ENCODE measurements at regions not wholly inside any gene's neighbourhood (a gene's known extent, or its start where the extent isn't known, plus 50 kb on each side); places are given as distances from the start of the nearest gene placed in this dataset.

DNA sequence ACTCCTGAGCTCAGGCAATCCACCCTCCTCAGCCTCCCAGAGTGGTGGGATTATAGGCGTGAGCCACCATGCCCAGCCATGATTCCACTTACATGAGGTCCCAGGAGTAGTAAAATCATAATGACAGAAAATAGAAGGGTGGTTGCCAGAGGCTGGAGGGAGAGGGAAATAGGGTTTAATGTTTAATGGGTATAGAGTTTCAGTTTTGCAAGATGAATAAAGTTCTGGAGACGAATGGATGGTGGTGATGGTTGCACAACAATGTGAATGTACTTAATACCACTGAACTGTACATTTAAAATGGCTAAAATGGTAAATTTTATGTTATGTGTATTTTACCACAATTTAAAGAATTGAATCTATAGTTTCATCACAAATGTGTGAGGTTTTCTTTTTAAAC, 146.5 kb upstream of the ABCA1 start:
- DNase-seq (ENCODE audit: low spot score), result no peak
- no peaks in the 10 kb centered on the region for H3K9me2 ChIP-seq (replicated peaks; ENCODE audit: insufficient read depth)
- no peak overlapping the region for H3K4me3 ChIP-seq
- H3K4me1 ChIP-seq (ENCODE audit: insufficient read depth), result peaks cover 6% of the 10 kb centered on the region
- 79% methylated on average over 2 of the region's 2 CpGs for WGBS (ENCODE audit: low lambda C conversion rate, missing lambda C conversion rate)
- no peak overlapping the region for H3K4me2 ChIP-seq
- H3K79me2 ChIP-seq, result no peaks in the 10 kb centered on the region
- H3K27me3 ChIP-seq, result no peaks in the 10 kb centered on the region
- no peaks in the 10 kb centered on the region for H3K36me3 ChIP-seq (replicated peaks; ENCODE audit: insufficient read depth, low read depth)
- H2AFZ ChIP-seq, result no peak overlapping the region
- no peak for TF ChIP-seq EZH2phosphoT487 (IDR thresholded peaks at IDR 0.05; ENCODE audit: low read depth, severe bottlenecking, unreplicated experiment)
- TF ChIP-seq EZH2 (IDR thresholded peaks at IDR 0.05; ENCODE audit: borderline replicate concordance), result no peak
- TF ChIP-seq, protein P1, sequence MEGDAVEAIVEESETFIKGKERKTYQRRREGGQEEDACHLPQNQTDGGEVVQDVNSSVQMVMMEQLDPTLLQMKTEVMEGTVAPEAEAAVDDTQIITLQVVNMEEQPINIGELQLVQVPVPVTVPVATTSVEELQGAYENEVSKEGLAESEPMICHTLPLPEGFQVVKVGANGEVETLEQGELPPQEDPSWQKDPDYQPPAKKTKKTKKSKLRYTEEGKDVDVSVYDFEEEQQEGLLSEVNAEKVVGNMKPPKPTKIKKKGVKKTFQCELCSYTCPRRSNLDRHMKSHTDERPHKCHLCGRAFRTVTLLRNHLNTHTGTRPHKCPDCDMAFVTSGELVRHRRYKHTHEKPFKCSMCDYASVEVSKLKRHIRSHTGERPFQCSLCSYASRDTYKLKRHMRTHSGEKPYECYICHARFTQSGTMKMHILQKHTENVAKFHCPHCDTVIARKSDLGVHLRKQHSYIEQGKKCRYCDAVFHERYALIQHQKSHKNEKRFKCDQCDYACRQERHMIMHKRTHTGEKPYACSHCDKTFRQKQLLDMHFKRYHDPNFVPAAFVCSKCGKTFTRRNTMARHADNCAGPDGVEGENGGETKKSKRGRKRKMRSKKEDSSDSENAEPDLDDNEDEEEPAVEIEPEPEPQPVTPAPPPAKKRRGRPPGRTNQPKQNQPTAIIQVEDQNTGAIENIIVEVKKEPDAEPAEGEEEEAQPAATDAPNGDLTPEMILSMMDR (IDR thresholded peaks at IDR 0.05; ENCODE audit: poor library complexity), result no peak
- H3K9me3 ChIP-seq (ENCODE audit: low read depth), result no peaks in the 10 kb centered on the region
- H4K20me1 ChIP-seq (ENCODE audit: insufficient read depth, poor library complexity, severe bottlenecking), result no peaks in the 10 kb centered on the region
- H3K27ac ChIP-seq, result no peak overlapping the region

DNA sequence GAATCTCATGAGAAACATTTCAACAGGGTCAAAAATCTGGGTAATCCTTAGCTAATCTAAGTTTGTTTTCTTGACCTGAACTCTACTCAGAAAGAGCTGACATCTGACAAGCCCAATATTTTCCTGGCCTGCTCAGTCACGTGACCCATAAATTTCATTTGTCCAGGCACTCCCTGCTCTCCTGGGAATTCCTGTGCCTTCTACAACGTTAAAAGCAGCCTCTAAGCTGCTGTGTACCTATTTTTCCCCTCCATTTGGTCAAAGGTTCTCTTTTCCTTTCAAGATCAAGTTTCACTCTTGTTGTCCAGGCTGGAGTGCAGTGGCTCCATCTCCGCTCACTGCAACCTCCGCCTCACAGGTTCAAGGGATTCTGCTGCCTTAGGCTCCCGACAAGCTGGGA, 148.8 kb upstream of the ABCA1 start:
- DNase-seq (ENCODE audit: low spot score), result no peak
- Histone ChIP-seq H3K36me3 (replicated peaks; ENCODE audit: insufficient read depth, low read depth) (no peaks in the 10 kb centered on the region), H3K4me3 (no peak overlapping the region), H4K20me1 (ENCODE audit: insufficient read depth, poor library complexity, severe bottlenecking) (no peaks in the 10 kb centered on the region), H3K9me3 (ENCODE audit: low read depth) (no peaks in the 10 kb centered on the region), H3K4me2 (no peak overlapping the region), H3K4me1 (ENCODE audit: insufficient read depth) (no peaks in the 10 kb centered on the region), H3K9me2 (replicated peaks; ENCODE audit: insufficient read depth) (no peaks in the 10 kb centered on the region), H2AFZ (no peak overlapping the region), H3K27me3 (no peaks in the 10 kb centered on the region), H3K79me2 (no peaks in the 10 kb centered on the region), H3K27ac (no peak overlapping the region)
- TF ChIP-seq EZH2 (IDR thresholded peaks at IDR 0.05; ENCODE audit: borderline replicate concordance) (no peak), EZH2phosphoT487 (IDR thresholded peaks at IDR 0.05; ENCODE audit: low read depth, severe bottlenecking, unreplicated experiment) (no peak)
- WGBS (ENCODE audit: low lambda C conversion rate, missing lambda C conversion rate), result 66% methylated on average over 5 of the region's 5 CpGs

DNA sequence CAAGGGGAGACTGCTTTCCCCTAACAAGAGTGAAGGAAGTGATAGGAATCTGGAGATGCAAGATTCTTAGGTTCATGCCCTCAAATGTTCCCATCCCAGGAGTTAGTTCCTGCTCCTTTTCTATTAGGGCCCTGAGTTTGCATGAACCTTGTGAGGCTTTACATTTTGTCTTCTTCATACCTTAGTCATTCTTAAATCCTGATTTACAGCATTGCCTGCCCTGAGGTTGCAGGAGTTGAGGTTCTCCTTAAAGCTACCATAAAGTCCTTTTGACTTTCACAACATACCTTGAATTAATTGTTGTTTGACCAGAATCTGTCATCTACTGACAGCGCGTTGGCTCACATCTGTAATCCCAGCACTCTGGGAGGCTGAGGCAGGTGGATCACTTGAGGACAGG, 151.5 kb upstream of the ABCA1 start:
- TF ChIP-seq EZH2 (IDR thresholded peaks at IDR 0.05; ENCODE audit: borderline replicate concordance), result no peak
- TF ChIP-seq, protein P1 (IDR thresholded peaks at IDR 0.05; ENCODE audit: poor library complexity), result no peak
- TF ChIP-seq EZH2phosphoT487 (IDR thresholded peaks at IDR 0.05; ENCODE audit: low read depth, severe bottlenecking, unreplicated experiment), result no peak
- no peaks in the 10 kb centered on the region for H3K36me3 ChIP-seq (replicated peaks; ENCODE audit: insufficient read depth, low read depth)
- 96% methylated on average over 2 of the region's 2 CpGs for WGBS (ENCODE audit: low lambda C conversion rate, missing lambda C conversion rate)

DNA sequence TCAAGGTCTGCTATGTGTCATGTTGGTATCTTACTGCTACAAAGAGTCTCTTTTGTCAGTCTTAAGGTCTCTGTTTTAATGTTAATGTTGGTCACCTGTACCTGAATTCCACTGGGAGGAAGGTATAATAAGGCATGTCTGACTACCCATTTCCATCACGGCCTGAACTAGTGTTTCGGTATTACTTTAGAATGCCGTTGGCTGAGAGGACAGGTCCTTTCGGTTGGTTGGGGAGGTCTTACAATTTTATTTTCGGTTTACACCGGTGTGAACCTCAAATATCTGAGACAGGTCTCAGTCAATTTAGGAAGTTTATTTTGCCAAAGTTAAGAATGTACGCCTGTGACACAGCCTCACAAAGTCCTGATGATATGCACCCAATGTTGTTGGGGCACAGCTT, 154.9 kb upstream of the ABCA1 start:
- H3K4me3 ChIP-seq, result no peak overlapping the region
- H2AFZ ChIP-seq, result peak overlapping the region; percentile 22
- H3K27ac ChIP-seq, result peak overlapping the region; percentile 53
- H4K20me1 ChIP-seq (ENCODE audit: insufficient read depth, poor library complexity, severe bottlenecking), result no peaks in the 10 kb centered on the region
- no peaks in the 10 kb centered on the region for H3K27me3 ChIP-seq
- no peaks in the 10 kb centered on the region for H3K9me2 ChIP-seq (replicated peaks; ENCODE audit: insufficient read depth)
- 65% methylated on average over 7 of the region's 7 CpGs for WGBS (ENCODE audit: low lambda C conversion rate, missing lambda C conversion rate)
- no peaks in the 10 kb centered on the region for H3K36me3 ChIP-seq (replicated peaks; ENCODE audit: insufficient read depth, low read depth)
- H3K79me2 ChIP-seq, result no peaks in the 10 kb centered on the region
- no peak for DNase-seq (ENCODE audit: low spot score)
- TF ChIP-seq EZH2 (IDR thresholded peaks at IDR 0.05; ENCODE audit: borderline replicate concordance) (no peak), EZH2phosphoT487 (IDR thresholded peaks at IDR 0.05; ENCODE audit: low read depth, severe bottlenecking, unreplicated experiment) (no peak)
- TF ChIP-seq, protein P1 (IDR thresholded peaks at IDR 0.05; ENCODE audit: poor library complexity), result no peak
- H3K4me2 ChIP-seq, result no peak overlapping the region
- H3K9me3 ChIP-seq (ENCODE audit: low read depth), result no peaks in the 10 kb centered on the region
- H3K4me1 ChIP-seq (ENCODE audit: insufficient read depth), result no peaks in the 10 kb centered on the region

More for the DNA sequence above, 151.5 kb upstream of the ABCA1 start:
- H3K4me1 ChIP-seq (ENCODE audit: insufficient read depth), result no peaks in the 10 kb centered on the region
- H3K9me3 ChIP-seq (ENCODE audit: low read depth), result no peaks in the 10 kb centered on the region
- H3K79me2 ChIP-seq, result no peaks in the 10 kb centered on the region
- no peak overlapping the region for H2AFZ ChIP-seq
- no peak overlapping the region for H3K4me3 ChIP-seq
- H3K4me2 ChIP-seq, result no peak overlapping the region
- no peaks in the 10 kb centered on the region for H3K9me2 ChIP-seq (replicated peaks; ENCODE audit: insufficient read depth)
- no peaks in the 10 kb centered on the region for H3K27me3 ChIP-seq
- no peak overlapping the region for H3K27ac ChIP-seq
- DNase-seq (ENCODE audit: low spot score), result no peak
- no peaks in the 10 kb centered on the region for H4K20me1 ChIP-seq (ENCODE audit: insufficient read depth, poor library complexity, severe bottlenecking)
